ENCODE measurements at regions not wholly inside any gene's neighbourhood (a gene's known extent, or its start where the extent isn't known, plus 50 kb on each side); places are given as distances from the start of the nearest gene placed in this dataset.

DNA sequence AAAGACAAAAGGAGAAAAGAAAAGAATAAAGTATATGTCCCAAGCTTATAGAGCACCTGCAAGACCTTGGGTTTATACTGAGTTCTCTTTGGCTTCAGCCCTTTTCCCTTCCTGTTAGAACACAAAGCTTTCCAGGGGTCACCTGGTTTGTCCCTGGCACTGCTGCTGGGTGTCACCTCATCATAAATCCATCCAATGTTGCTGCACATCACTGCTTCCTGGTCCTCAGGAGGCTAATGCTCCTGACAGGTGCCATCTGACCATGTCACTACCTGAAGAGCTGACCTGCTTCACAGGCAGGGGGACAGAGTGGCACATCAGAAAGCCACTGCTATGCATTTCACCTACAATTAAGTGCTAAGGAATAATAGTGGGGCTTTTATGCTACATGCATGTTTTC lies 164.6 kb upstream of the ELAC2 start:
- no peak overlapping the region for H3K27ac Mint-ChIP-seq (ENCODE audit: unreplicated experiment)
- TF ChIP-seq, protein P1, sequence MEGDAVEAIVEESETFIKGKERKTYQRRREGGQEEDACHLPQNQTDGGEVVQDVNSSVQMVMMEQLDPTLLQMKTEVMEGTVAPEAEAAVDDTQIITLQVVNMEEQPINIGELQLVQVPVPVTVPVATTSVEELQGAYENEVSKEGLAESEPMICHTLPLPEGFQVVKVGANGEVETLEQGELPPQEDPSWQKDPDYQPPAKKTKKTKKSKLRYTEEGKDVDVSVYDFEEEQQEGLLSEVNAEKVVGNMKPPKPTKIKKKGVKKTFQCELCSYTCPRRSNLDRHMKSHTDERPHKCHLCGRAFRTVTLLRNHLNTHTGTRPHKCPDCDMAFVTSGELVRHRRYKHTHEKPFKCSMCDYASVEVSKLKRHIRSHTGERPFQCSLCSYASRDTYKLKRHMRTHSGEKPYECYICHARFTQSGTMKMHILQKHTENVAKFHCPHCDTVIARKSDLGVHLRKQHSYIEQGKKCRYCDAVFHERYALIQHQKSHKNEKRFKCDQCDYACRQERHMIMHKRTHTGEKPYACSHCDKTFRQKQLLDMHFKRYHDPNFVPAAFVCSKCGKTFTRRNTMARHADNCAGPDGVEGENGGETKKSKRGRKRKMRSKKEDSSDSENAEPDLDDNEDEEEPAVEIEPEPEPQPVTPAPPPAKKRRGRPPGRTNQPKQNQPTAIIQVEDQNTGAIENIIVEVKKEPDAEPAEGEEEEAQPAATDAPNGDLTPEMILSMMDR (IDR thresholded peaks at IDR 0.05; ENCODE audit: unreplicated experiment), result no peak
- H3K9me3 Mint-ChIP-seq (ENCODE audit: unreplicated experiment), result no peaks in the 10 kb centered on the region
- H3K4me3 Mint-ChIP-seq (ENCODE audit: unreplicated experiment), result no peak overlapping the region
- no peaks in the 10 kb centered on the region for H3K36me3 Mint-ChIP-seq (ENCODE audit: low read depth, unreplicated experiment)
- no peak for DNase-seq (ENCODE audit: low spot score)
- H3K4me1 Mint-ChIP-seq (ENCODE audit: unreplicated experiment), result no peaks in the 10 kb centered on the region
- H3K27me3 Mint-ChIP-seq (ENCODE audit: unreplicated experiment), result no peaks in the 10 kb centered on the region

DNA sequence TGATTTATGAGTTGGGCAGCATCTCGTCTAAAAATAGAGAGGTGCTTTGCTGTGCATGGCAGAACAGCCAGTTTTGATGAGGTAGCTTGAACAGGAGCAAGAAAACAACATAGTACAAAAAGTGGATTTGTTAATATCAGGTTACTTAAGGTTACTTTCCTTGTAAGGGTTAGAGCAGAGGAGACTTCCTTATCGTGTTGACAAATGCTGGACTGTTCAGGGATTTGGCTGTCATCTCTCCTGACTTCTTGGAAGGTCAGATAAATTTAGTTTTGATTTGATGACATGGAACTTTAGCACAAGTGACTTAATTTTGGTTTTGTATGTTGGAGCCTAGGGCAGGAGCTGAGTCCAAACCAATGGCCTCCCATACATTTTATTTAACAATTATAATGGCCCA lies 163.9 kb upstream of the ELAC2 start:
- TF ChIP-seq, protein P1 (IDR thresholded peaks at IDR 0.05; ENCODE audit: unreplicated experiment), result no peak
- DNase-seq (ENCODE audit: low spot score), result no peak

DNA sequence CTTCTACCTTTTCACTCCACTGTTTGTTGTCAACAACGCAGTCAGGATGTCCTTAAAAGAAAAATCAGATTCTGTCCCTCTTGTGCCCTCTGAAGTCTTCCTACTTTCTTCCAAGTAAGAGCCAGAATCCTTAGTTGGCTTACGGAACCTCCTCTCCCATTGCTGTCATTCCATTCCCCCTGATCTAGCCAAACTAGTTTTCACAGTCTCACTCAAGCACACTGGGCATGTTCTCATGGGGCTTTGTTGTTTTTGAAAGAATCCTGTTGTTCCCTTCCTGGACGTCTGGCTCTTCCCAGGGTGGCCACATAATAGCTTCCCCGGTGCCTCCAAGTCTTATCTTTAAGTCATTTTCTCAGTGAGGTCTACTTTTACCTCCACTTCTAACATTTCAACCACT lies 158.6 kb upstream of the ELAC2 start:
- H3K4me1 Mint-ChIP-seq (ENCODE audit: unreplicated experiment), result no peaks in the 10 kb centered on the region
- TF ChIP-seq, protein P1 (IDR thresholded peaks at IDR 0.05; ENCODE audit: unreplicated experiment), result no peak
- H3K27me3 Mint-ChIP-seq (ENCODE audit: unreplicated experiment), result no peaks in the 10 kb centered on the region
- DNase-seq (ENCODE audit: low spot score), result no peak
- H3K27ac Mint-ChIP-seq (ENCODE audit: unreplicated experiment), result no peak overlapping the region
- H3K4me3 Mint-ChIP-seq (ENCODE audit: unreplicated experiment), result no peak overlapping the region
- peaks cover 9% of the 10 kb centered on the region for H3K9me3 Mint-ChIP-seq (ENCODE audit: unreplicated experiment)
- no peaks in the 10 kb centered on the region for H3K36me3 Mint-ChIP-seq (ENCODE audit: low read depth, unreplicated experiment)

More for the DNA sequence above, 163.9 kb upstream of the ELAC2 start:
- H3K4me3 Mint-ChIP-seq (ENCODE audit: unreplicated experiment), result no peak overlapping the region
- no peaks in the 10 kb centered on the region for H3K4me1 Mint-ChIP-seq (ENCODE audit: unreplicated experiment)
- H3K27me3 Mint-ChIP-seq (ENCODE audit: unreplicated experiment), result no peaks in the 10 kb centered on the region
- no peaks in the 10 kb centered on the region for H3K36me3 Mint-ChIP-seq (ENCODE audit: low read depth, unreplicated experiment)
- H3K27ac Mint-ChIP-seq (ENCODE audit: unreplicated experiment), result no peak overlapping the region
- H3K9me3 Mint-ChIP-seq (ENCODE audit: unreplicated experiment), result no peaks in the 10 kb centered on the region

DNA sequence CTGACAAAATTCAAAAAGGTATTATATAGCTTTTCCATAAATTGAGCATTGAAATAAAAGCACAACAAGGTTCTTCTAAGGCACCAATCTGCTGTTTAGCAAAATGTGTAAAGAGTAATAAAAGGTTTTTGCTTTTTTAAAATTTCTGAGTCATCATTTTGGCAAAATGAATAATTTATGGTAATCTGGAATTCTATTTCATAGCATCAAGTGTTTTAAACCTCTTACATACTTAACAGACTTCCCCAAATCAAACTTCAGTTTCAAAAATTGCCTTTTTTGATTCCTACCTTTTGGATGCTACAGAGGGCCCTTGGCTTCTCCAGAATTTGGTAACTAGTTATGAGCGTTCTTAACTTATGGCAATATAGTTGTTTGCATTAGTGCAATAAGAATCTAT lies 154.0 kb upstream of the ELAC2 start:
- Mint-ChIP-seq H3K4me1 (ENCODE audit: unreplicated experiment) (no peaks in the 10 kb centered on the region), H3K4me3 (ENCODE audit: unreplicated experiment) (no peak overlapping the region), H3K27me3 (ENCODE audit: unreplicated experiment) (no peaks in the 10 kb centered on the region), H3K9me3 (ENCODE audit: unreplicated experiment) (peaks cover 17% of the 10 kb centered on the region), H3K36me3 (ENCODE audit: low read depth, unreplicated experiment) (peaks cover 4% of the 10 kb centered on the region), H3K27ac (ENCODE audit: unreplicated experiment) (no peak overlapping the region)
- TF ChIP-seq, protein P1 (IDR thresholded peaks at IDR 0.05; ENCODE audit: unreplicated experiment), result no peak
- DNase-seq (ENCODE audit: low spot score), result no peak

DNA sequence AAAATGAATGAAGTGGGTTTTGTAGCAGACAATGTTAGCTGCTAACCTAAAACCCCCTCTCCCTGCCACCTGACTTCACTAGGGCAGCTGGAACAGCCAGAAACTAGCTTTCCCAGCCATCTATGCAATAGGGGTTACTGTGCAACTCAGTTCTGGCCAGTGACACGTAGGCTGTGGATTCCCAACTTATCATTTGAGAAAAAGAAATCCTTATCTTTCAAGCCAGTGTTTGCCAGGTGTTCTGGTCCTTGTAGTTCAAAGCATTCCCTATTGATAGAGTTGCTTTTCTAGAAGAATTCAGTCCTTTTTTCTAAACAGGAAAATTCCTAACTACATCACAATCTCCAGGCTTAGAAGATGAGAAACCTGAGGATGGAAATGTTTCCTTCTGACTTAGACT lies 144.5 kb upstream of the ELAC2 start:
- H3K36me3 Mint-ChIP-seq (ENCODE audit: low read depth, unreplicated experiment), result no peaks in the 10 kb centered on the region

More for the DNA sequence above, 144.5 kb upstream of the ELAC2 start:
- no peak overlapping the region for H3K4me3 Mint-ChIP-seq (ENCODE audit: unreplicated experiment)
- H3K27me3 Mint-ChIP-seq (ENCODE audit: unreplicated experiment), result no peaks in the 10 kb centered on the region
- H3K4me1 Mint-ChIP-seq (ENCODE audit: unreplicated experiment), result no peaks in the 10 kb centered on the region
- TF ChIP-seq, protein P1 (IDR thresholded peaks at IDR 0.05; ENCODE audit: unreplicated experiment), result no peak
- H3K9me3 Mint-ChIP-seq (ENCODE audit: unreplicated experiment), result no peaks in the 10 kb centered on the region
- H3K27ac Mint-ChIP-seq (ENCODE audit: unreplicated experiment), result no peak overlapping the region
- no peak for DNase-seq (ENCODE audit: low spot score)
